ENCODE measurements at regions not wholly inside any gene's neighbourhood (a gene's known extent, or its start where the extent isn't known, plus 50 kb on each side); places are given as distances from the start of the nearest gene placed in this dataset.

- no peak overlapping the region for H2AFZ ChIP-seq (ENCODE audit: control insufficient read depth, low read depth, low read length)
- H3K79me2 ChIP-seq (ENCODE audit: control insufficient read depth, insufficient read depth, low read length) = no peaks in the 10 kb centered on the region
- no peak overlapping the region for H3K27ac ChIP-seq (ENCODE audit: control insufficient read depth, insufficient read depth)
- 0% methylated on average over 2 of the region's 2 CpGs for WGBS (ENCODE audit: insufficient coverage, insufficient replicate concordance, low lambda C conversion rate, missing lambda C conversion rate)
- DNase-seq (ENCODE audit: low read depth, low spot score) (no peak), FAIRE-seq (no peak), ATAC-seq (no peak)
- H3K27me3 ChIP-seq (replicated peaks in 1 of 2; ENCODE audit: control insufficient read depth in 2 of 2, insufficient read depth in 2 of 2, low read length in 1 of 2) = peaks cover 0 to 1% of the 10 kb centered on the region in 2 experiments; a peak in 1 of 4 replicates
- intact Hi-C loops (cut with micrococcal nuclease; ENCODE audit: unreplicated experiment) (no loop called here), in situ Hi-C loops (cut with MboI) (no loop called here)
- SMC1A ChIA-PET (ENCODE audit: uncharacterized antibody, unreplicated experiment) = no interaction called here
- H4K20me1 ChIP-seq (ENCODE audit: control insufficient read depth, insufficient read depth) = no peaks in the 10 kb centered on the region
- no peaks in the 10 kb centered on the region for H3K4me1 ChIP-seq (ENCODE audit: control insufficient read depth, insufficient read depth, low read length)
- no peaks in the 10 kb centered on the region for H3K36me3 ChIP-seq (ENCODE audit: control insufficient read depth in 2 of 2, insufficient read depth in 2 of 2, low read length in 1 of 2)
- H3K4me3 ChIP-seq = no peak overlapping the region
- no peak overlapping the region for H3K9ac ChIP-seq (ENCODE audit: control insufficient read depth, insufficient read depth, low read length)
- RAD21 ChIA-PET (ENCODE audit: unreplicated experiment) = no interaction called here
- H3K4me2 ChIP-seq (ENCODE audit: control insufficient read depth, insufficient read depth) = no peak overlapping the region
- CTCF ChIA-PET = no interaction called here
- H3K9me3 ChIP-seq (replicated peaks; ENCODE audit: control insufficient read depth, insufficient read depth, low read length) = no peaks in the 10 kb centered on the region
- BruUV-seq (replicated peaks) = no TSS peak
- POLR2A ChIA-PET = no interaction called here
- no peak for TF ChIP-seq IRF5 (IDR thresholded peaks at IDR 0.05; ENCODE audit: borderline replicate concordance)
- no peak for TF ChIP-seq HDGF (IDR thresholded peaks at IDR 0.05)
- TF ChIP-seq CUX1 (IDR thresholded peaks at IDR 0.05; ENCODE audit: insufficient replicate concordance, low read depth, low read length) = no peak
- TF ChIP-seq ZBTB33 (IDR thresholded peaks at IDR 0.05) = no peak
- no peak for TF ChIP-seq IRF4 (IDR thresholded peaks at IDR 0.05; ENCODE audit: low read depth, low read length)
- no peak for TF ChIP-seq ZBED1 (IDR thresholded peaks at IDR 0.05; ENCODE audit: borderline replicate concordance)
- TF ChIP-seq RELB (IDR thresholded peaks at IDR 0.05; ENCODE audit: low read depth) = no peak
- TF ChIP-seq POLR2AphosphoS2 (IDR thresholded peaks at IDR 0.05; ENCODE audit: low read depth, low read length) = no peak
- TF ChIP-seq RELA (IDR thresholded peaks at IDR 0.05; ENCODE audit: borderline replicate concordance, partially characterized antibody) = no peak
- no peak for TF ChIP-seq CTCF (IDR thresholded peaks at IDR 0.05 in 2 of 3, conservative IDR thresholded peaks at IDR 0.05 in 1 of 3; ENCODE audit: control insufficient read depth in 2 of 3, extremely low read depth in 1 of 3, insufficient read depth in 1 of 3, low read depth in 3 of 3, low read length in 3 of 3)
- TF ChIP-seq SPI1 (IDR thresholded peaks at IDR 0.05; ENCODE audit: borderline replicate concordance, insufficient read depth, low read depth, low read length) = no peak
- TF ChIP-seq GATAD2B (conservative IDR thresholded peaks at IDR 0.05; ENCODE audit: low read depth) = no peak
- no peak for TF ChIP-seq NR2C1 (IDR thresholded peaks at IDR 0.05)
These were observed 211.5 kb upstream of the USP24 start for GRCh38 chr1:55426619-55427018.
